ENCODE measurements at regions not wholly inside any gene's neighbourhood (a gene's known extent, or its start where the extent isn't known, plus 50 kb on each side); places are given as distances from the start of the nearest gene placed in this dataset.

GRCh38 chr4:17173300-17173699 lies 274.9 kb upstream of the LDB2 start:
- Histone ChIP-seq H3K4me3 (no peak overlapping the region), H3K4me1 (ENCODE audit: low read depth) (no peaks in the 10 kb centered on the region), H3K9me3 (no peaks in the 10 kb centered on the region), H3K36me3 (ENCODE audit: low read depth) (no peaks in the 10 kb centered on the region)
- intact Hi-C loops (cut with DNase I, micrococcal nuclease) = no loop called here
- TF ChIP-seq, protein P1, sequence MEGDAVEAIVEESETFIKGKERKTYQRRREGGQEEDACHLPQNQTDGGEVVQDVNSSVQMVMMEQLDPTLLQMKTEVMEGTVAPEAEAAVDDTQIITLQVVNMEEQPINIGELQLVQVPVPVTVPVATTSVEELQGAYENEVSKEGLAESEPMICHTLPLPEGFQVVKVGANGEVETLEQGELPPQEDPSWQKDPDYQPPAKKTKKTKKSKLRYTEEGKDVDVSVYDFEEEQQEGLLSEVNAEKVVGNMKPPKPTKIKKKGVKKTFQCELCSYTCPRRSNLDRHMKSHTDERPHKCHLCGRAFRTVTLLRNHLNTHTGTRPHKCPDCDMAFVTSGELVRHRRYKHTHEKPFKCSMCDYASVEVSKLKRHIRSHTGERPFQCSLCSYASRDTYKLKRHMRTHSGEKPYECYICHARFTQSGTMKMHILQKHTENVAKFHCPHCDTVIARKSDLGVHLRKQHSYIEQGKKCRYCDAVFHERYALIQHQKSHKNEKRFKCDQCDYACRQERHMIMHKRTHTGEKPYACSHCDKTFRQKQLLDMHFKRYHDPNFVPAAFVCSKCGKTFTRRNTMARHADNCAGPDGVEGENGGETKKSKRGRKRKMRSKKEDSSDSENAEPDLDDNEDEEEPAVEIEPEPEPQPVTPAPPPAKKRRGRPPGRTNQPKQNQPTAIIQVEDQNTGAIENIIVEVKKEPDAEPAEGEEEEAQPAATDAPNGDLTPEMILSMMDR (IDR thresholded peaks at IDR 0.05) = no peak
- ATAC-seq = no peak
- DNase-seq = no peak

GRCh38 chr4:17170131-17170530 lies 271.7 kb upstream of the LDB2 start:
- TF ChIP-seq, protein P1 (IDR thresholded peaks at IDR 0.05) = no peak
- DNase-seq = no peak
- no peaks in the 10 kb centered on the region for H3K9me3 ChIP-seq
- intact Hi-C loops (cut with DNase I, micrococcal nuclease) = no loop called here
- no peak overlapping the region for H3K4me3 ChIP-seq
- no peak for ATAC-seq
- H3K4me1 ChIP-seq (ENCODE audit: low read depth) = no peaks in the 10 kb centered on the region
- H3K36me3 ChIP-seq (ENCODE audit: low read depth) = no peaks in the 10 kb centered on the region

DNA sequence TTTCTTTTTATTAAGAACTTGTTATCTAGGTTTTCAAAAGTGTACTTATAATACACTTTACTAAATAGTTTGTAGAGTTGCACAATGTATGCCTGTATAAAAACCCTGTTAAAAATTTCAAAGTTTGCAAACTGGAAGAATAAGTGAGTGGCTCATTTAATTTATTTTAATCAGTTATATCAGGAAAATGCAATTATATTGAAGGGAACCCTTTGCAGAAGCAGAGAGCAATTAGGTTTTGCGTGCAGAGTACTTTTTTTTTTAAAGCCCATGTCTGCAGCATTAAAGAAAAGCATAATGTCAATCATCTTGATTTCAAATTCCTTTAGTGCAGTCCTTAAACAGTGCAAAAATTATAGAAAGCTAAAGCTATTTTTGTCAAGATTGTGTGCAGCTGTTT lies 271.3 kb upstream of the LDB2 start:
- no peaks in the 10 kb centered on the region for H3K4me1 ChIP-seq (ENCODE audit: low read depth)
- TF ChIP-seq, protein P1 (IDR thresholded peaks at IDR 0.05) = no peak

DNA sequence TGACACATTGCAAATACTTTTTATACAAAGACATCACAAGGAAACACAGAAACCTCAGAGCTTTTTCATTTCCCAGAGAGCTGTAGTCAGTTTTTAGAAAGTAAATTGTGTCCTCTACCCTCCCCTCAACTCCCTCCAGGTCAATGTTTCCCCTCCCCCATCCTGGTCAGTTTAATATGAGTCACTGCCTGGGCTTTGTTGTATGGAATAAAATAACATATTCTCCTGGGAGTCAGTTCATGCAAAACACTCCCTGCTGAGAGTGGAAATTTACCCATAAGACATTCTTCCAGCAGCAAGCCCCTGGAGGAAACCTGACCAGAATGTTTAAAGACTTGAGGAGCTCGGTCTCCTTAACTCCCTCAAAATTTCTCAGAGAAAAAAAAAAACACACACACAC lies 270.1 kb upstream of the LDB2 start:
- no peak for ATAC-seq

More for the DNA sequence above, 271.3 kb upstream of the LDB2 start:
- DNase-seq (no peak), ATAC-seq (no peak)
- no peak overlapping the region for H3K4me3 ChIP-seq
- intact Hi-C loops (cut with DNase I, micrococcal nuclease) = no loop called here
- no peaks in the 10 kb centered on the region for H3K36me3 ChIP-seq (ENCODE audit: low read depth)
- H3K9me3 ChIP-seq = no peaks in the 10 kb centered on the region

GRCh38 chr4:17166954-17167353 lies 268.5 kb upstream of the LDB2 start:
- TF ChIP-seq, protein P1 (IDR thresholded peaks at IDR 0.05) = no peak
- Histone ChIP-seq H3K4me3 (no peak overlapping the region), H3K4me1 (ENCODE audit: low read depth) (no peaks in the 10 kb centered on the region), H3K9me3 (peaks cover 6% of the 10 kb centered on the region), H3K36me3 (ENCODE audit: low read depth) (no peaks in the 10 kb centered on the region)
- intact Hi-C loops (cut with DNase I, micrococcal nuclease) = no loop called here
- DNase-seq (no peak), ATAC-seq (no peak)

More for the DNA sequence above, 270.1 kb upstream of the LDB2 start:
- no peaks in the 10 kb centered on the region for H3K36me3 ChIP-seq (ENCODE audit: low read depth)
- intact Hi-C loops (cut with DNase I, micrococcal nuclease) = no loop called here
- H3K9me3 ChIP-seq = peaks cover 2% of the 10 kb centered on the region
- no peaks in the 10 kb centered on the region for H3K4me1 ChIP-seq (ENCODE audit: low read depth)
- no peak overlapping the region for H3K4me3 ChIP-seq
- DNase-seq = no peak
- TF ChIP-seq, protein P1 (IDR thresholded peaks at IDR 0.05) = no peak

GRCh38 chr4:17165286-17165685 lies 266.8 kb upstream of the LDB2 start:
- ATAC-seq (no peak), DNase-seq (no peak)
- Histone ChIP-seq H3K4me3 (no peak overlapping the region), H3K36me3 (ENCODE audit: low read depth) (no peaks in the 10 kb centered on the region), H3K4me1 (ENCODE audit: low read depth) (no peaks in the 10 kb centered on the region), H3K9me3 (peaks cover 7% of the 10 kb centered on the region)
- intact Hi-C loops (cut with DNase I, micrococcal nuclease) = no loop called here
- TF ChIP-seq, protein P1 (IDR thresholded peaks at IDR 0.05) = no peak

Measured in mucosa of descending colon (tissue), 3 donors.